HepG2 (cell line): ENCODE measurements at regions not wholly inside any gene's neighbourhood (a gene's known extent, or its start where the extent isn't known, plus 50 kb on each side); places are given as distances from the start of the nearest gene placed in this dataset.

ENCODE experiments used
- ATAC-seq: fragments of 200-7000 bp; cut with Tn5 transposase; 3 replicates; pipeline ENCODE4 v1.9.1; 2020; ENCODE audit warnings: mild to moderate bottlenecking, moderate library complexity
- BruUV-seq: library from RNA; stranded (reverse); fragments of 400-500 nt; replicated peaks from 2 replicates; lab custom pipeline; 2021; lab: Mats Ljungman, UMichigan
- CTCF ChIA-PET: fragments of 300-600 bp; formaldehyde crosslinking; extraction: SDS; loops from one replicate; lab custom pipeline; 2021; ENCODE audit warnings: low total read pairs, inconsistent platforms, low intra/inter-chr PET ratio; lab: Yijun Ruan, JAX
- POLR2A ChIA-PET: fragments of 350-600 bp; sonication (Branson Sonifier 250); formaldehyde crosslinking; loops from one replicate; lab custom pipeline; 2020; ENCODE audit warnings: antibody characterized with exemption, inconsistent platforms; lab: Yijun Ruan, JAX
- DNase-seq: peaks from one replicate; pipeline ENCODE4 v3.0.0-alpha.2; 2015; ENCODE audit warnings: low spot score
- FAIRE-seq: peaks from 3 replicates; lab custom pipeline; 2011; peaks lifted over from hg19 to GRCh38; lab: Jason Lieb, UNC
- H2AFZ ChIP-seq: one replicate; pipeline ENCODE4 v1.6.1; 2011; ENCODE audit warnings: low read length, inconsistent platforms
- H3K27ac ChIP-seq: fragments of 300-600 bp; 3 replicates; pipeline ENCODE4 v1.8.0; 2011; ENCODE audit warnings: mixed run types, mild to moderate bottlenecking, mixed read lengths, low read length, inconsistent platforms; ENCODE audit not compliant: insufficient read depth; ENCODE audit errors: extremely low read length
- H3K27me3 ChIP-seq, 2 experiments: fragments of 200-600 bp in 1 of 2; 2 replicates in 1 of 2; 3 replicates in 1 of 2; pipeline versions ENCODE4 v1.6.0 to v1.8.0; 2011; ENCODE audit warnings: low read length in 2 of 2, mild to moderate bottlenecking in 2 of 2, moderate library complexity in 2 of 2, inconsistent platforms in 1 of 2; ENCODE audit not compliant: insufficient read depth in 2 of 2, control insufficient read depth in 1 of 2
- H3K36me3 ChIP-seq, 2 experiments: fragments of 200-600 bp in 1 of 2; replicated peaks in 1 of 2; 2 replicates in 1 of 2; 3 replicates in 1 of 2; pipeline versions ENCODE4 v1.5.1 to v1.8.0; 2011; ENCODE audit warnings: low read length in 2 of 2, inconsistent platforms in 1 of 2; ENCODE audit not compliant: insufficient read depth in 2 of 2, control insufficient read depth in 1 of 2
- H3K4me1 ChIP-seq: 2 replicates; pipeline ENCODE4 v1.5.1; 2012; ENCODE audit warnings: low read length, inconsistent platforms; ENCODE audit not compliant: insufficient read depth
- H3K4me2 ChIP-seq: 2 replicates; pipeline ENCODE4 v1.6.0; 2011; ENCODE audit warnings: low read depth, low read length, inconsistent platforms
- H3K4me3 ChIP-seq, 3 experiments: fragments of 200-600 bp in 1 of 3; sonication (generic), shearing (Covaris generic) in 1 of 3; replicated peaks in 1 of 3; 2 replicates each; pipeline ENCODE4 v1.5.1; 2011 to 2016; ENCODE audit warnings: low read length in 3 of 3, inconsistent platforms in 2 of 3, low read depth in 2 of 3, mild to moderate bottlenecking in 2 of 3, control low read depth in 1 of 3, mixed read lengths in 1 of 3; ENCODE audit not compliant: insufficient read depth in 1 of 3
- H3K79me2 ChIP-seq: one replicate; pipeline ENCODE4 v1.6.1; 2011; ENCODE audit warnings: low read length, inconsistent platforms; ENCODE audit not compliant: insufficient read depth
- H3K9ac ChIP-seq: 2 replicates; pipeline ENCODE4 v1.6.0; 2011; ENCODE audit warnings: mild to moderate bottlenecking, low read depth, low read length, inconsistent platforms; ENCODE audit not compliant: insufficient read depth
- H3K9me3 ChIP-seq: 2 replicates; pipeline ENCODE4 v1.5.1; 2012; ENCODE audit warnings: mild to moderate bottlenecking, low read length
- H4K20me1 ChIP-seq: 2 replicates; pipeline ENCODE4 v1.6.0; 2011; ENCODE audit warnings: inconsistent platforms, mild to moderate bottlenecking, low read length, moderate library complexity; ENCODE audit not compliant: insufficient read depth
- AHDC1 ChIP-seq: sonication (generic); formaldehyde crosslinking; IDR thresholded peaks from 2 replicates; pipeline ENCODE4 v1.5.1; 2020; ENCODE audit warnings: mild to moderate bottlenecking, missing genetic modification reagents, borderline replicate concordance
- ATF7 ChIP-seq, 2 experiments: fragments of 450-650 bp in 1 of 2; sonication (generic) in 1 of 2; formaldehyde crosslinking in 1 of 2; IDR thresholded peaks; 2 replicates each; pipeline versions ENCODE4 v1.4.0 to v1.6.1; 2016 to 2020; ENCODE audit warnings: antibody characterized with exemption in 1 of 2, mild to moderate bottlenecking in 1 of 2, missing genetic modification reagents in 1 of 2
- CEBPB ChIP-seq: IDR thresholded peaks from 2 replicates; pipeline ENCODE4 v1.6.1; 2011; ENCODE audit warnings: low read depth, low read length, improper control_type of control experiment, borderline replicate concordance
- CEBPG ChIP-seq: IDR thresholded peaks from 2 replicates; pipeline ENCODE4 v1.6.1; 2016
- HOXA7 ChIP-seq: sonication (generic); formaldehyde crosslinking; IDR thresholded peaks from 2 replicates; pipeline ENCODE4 v1.8.1; 2022; ENCODE audit warnings: mild to moderate bottlenecking, missing genetic modification reagents, moderate library complexity
- SNAI1 ChIP-seq: sonication (generic); formaldehyde crosslinking; IDR thresholded peaks from 2 replicates; pipeline ENCODE4 v1.5.0; 2020; ENCODE audit warnings: mild to moderate bottlenecking, missing genetic modification reagents, borderline replicate concordance
- TARDBP ChIP-seq: sonication (generic); formaldehyde crosslinking; IDR thresholded peaks from 2 replicates; pipeline ENCODE4 v1.8.0; 2022; ENCODE audit warnings: mild to moderate bottlenecking, missing genetic modification reagents
- ZNF207 ChIP-seq: fragments of 450-650 bp; IDR thresholded peaks from 2 replicates; pipeline ENCODE4 v1.6.1; 2016; ENCODE audit warnings: antibody characterized with exemption, borderline replicate concordance
- ZNF331 ChIP-seq: sonication (generic); formaldehyde crosslinking; IDR thresholded peaks from 2 replicates; pipeline ENCODE4 v1.4.0; 2020; ENCODE audit warnings: missing genetic modification reagents
- ZNF343 ChIP-seq: sonication (generic); formaldehyde crosslinking; IDR thresholded peaks from 2 replicates; pipeline ENCODE4 v1.4.0; 2020; ENCODE audit warnings: mild to moderate bottlenecking, missing genetic modification reagents
- WGBS: methylation state at CpG from one replicate; pipeline ENCODE4 v1.1.6; 2017; ENCODE audit warnings: low lambda C conversion rate; 5-methylcytosine and 5-hydroxymethylcytosine counted together
- in situ Hi-C: cut with HindIII; loops from 2 replicates; pipeline ENCODE4 v1.10.0; 2017; ENCODE audit warnings: low pct_unique_long_range_greater_than_20kb; ENCODE audit not compliant: extremely low pct_ligation_motif_present
- intact Hi-C: fragments of 100-400 bp; cut with micrococcal nuclease; formaldehyde crosslinking; loops from one replicate; pipeline ENCODE4 v1.10.0; 2022; ENCODE audit not compliant: unreplicated experiment
- TF ChIP-seq, protein P1 (sequence below): IDR thresholded peaks from 2 replicates; pipeline ENCODE4 v1.6.1; 2016; ENCODE audit warnings: low read depth, borderline replicate concordance

GRCh38 chr14:66038618-66039017 lies 447.6 kb upstream of the CCDC196 start:
- in situ Hi-C loops (no loop called here), intact Hi-C loops (no loop called here)
- Histone ChIP-seq H3K27ac (no peak overlapping the region), H3K4me1 (no peaks in the 10 kb centered on the region), H3K79me2 (no peaks in the 10 kb centered on the region), H3K4me3 (no peak overlapping the region), H3K27me3 (no peaks in the 10 kb centered on the region), H3K4me2 (no peak overlapping the region), H3K36me3 (no peaks in the 10 kb centered on the region), H2AFZ (no peak overlapping the region), H3K9me3 (no peaks in the 10 kb centered on the region), H4K20me1 (no peaks in the 10 kb centered on the region), H3K9ac (no peak overlapping the region)
- WGBS, result 6% methylated on average over 1 of the region's 1 CpG
- POLR2A ChIA-PET, result no interaction called here
- ATAC-seq, result peak; percentile 31; the same call in 2 of the 3 replicates
- FAIRE-seq, result no peak
- TF ChIP-seq TARDBP (CRISPR knock-in tag) (no peak), SNAI1 (no peak), AHDC1 (CRISPR knock-in tag) (no peak), CEBPG (peak; percentile 67), HOXA7 (CRISPR knock-in tag) (no peak), ZNF207 (no peak), ZNF343 (CRISPR knock-in tag) (no peak), ATF7 (IDR thresholded peaks at IDR 0.05) (no peak), ATF7 (CRISPR knock-in tag; IDR thresholded peaks at IDR 0.05) (no peak), ZNF331 (no peak), CEBPB (peak; percentile 81)
- TF ChIP-seq, protein P1, sequence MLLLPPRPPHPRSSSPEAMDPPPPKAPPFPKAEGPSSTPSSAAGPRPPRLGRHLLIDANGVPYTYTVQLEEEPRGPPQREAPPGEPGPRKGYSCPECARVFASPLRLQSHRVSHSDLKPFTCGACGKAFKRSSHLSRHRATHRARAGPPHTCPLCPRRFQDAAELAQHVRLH (CRISPR knock-in tag), result no peak
- no TSS peak for BruUV-seq
- CTCF ChIA-PET, result no interaction called here
- peak; percentile 3 for DNase-seq
